ENCODE measurements at regions not wholly inside any gene's neighbourhood (a gene's known extent, or its start where the extent isn't known, plus 50 kb on each side); places are given as distances from the start of the nearest gene placed in this dataset.
"Not testable (repeated sequence)": the region's sequence is repeated elsewhere in the genome, so short reads cannot be mapped to it uniquely, and the experiment has no call there.

DNA sequence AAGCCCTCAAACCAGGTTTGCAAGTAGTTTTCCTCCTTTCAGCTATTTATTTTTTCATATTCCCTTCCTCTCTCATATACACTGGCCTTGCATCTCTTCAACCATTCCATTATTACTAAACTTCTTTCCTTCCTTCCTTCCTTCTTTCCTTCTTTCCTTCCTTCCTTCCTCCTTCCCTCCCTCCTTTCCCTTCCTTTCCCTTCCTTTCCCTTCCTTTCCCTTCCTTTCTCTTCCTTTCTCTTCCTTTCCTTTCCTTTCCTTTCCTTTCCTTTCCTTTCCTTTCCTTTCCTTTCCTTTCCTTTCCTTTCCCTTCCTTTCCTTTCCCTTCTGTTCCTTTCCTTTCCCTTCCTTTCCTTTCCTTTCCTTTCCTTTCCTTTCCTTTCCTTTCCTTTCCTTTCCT, 228.7 kb upstream of the IGFBP7 start:
- DNase-seq (ENCODE audit: low read depth, low spot score) = not testable (repeated sequence)

DNA sequence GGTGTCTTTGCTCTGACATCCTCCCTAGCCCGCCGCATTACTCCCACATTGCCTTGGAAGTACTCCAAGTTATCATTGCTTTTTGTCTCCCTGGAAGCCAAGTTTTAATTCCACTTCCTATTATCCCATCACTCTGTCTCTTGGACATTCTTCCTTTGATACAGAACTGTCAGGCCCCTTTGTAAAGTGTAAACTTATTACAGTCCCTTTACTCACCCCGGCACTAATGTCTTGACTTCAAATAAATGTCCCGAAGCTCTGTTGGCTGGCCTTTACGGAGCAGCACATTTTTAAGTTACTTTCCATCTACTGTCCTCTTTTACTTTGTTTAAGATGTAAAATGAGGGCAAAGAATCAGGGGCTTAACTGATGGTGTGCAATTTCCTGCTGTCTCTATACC, 223.5 kb upstream of the IGFBP7 start:
- no peak for DNase-seq (ENCODE audit: low read depth, low spot score)

DNA sequence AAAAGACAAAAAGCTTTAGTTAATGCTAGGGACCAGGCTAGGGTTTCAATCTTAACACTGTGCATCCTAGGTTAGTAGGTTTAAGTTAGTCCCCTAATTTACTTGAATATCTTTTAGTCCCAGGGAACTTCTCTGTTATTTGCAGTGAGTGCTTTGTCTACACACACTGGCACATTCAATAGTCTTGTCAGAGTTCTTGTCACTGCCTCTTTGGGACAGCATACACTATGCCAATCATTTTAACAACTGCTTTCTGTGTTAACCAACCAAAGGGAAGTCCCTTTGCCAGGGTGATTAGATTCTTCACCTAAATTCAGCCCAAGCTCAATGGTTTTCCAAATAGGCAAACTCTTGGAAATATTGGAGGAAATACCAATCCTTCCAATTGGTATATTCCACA, 221.8 kb upstream of the IGFBP7 start:
- DNase-seq (ENCODE audit: low read depth, low spot score) = no peak

DNA sequence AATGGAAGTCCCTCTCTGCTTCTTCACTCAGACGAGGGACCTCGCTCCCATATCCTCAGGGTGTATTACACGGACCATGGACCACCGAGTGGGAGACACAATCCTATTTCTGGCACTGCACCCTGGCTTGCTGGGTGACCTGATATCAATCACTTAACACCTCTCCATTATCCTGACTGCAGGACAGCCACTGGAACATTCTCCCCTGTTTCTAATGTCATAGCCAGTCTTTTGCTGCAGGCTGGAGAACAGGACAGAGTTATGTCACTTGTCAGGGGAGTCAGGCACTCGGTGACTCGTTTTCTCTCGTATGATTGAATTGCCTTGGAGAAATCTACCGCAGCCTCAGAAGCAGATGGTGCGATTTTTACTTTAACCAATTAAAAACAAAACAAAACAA, 219.1 kb upstream of the IGFBP7 start:
- no peak for DNase-seq (ENCODE audit: low read depth, low spot score)

DNA sequence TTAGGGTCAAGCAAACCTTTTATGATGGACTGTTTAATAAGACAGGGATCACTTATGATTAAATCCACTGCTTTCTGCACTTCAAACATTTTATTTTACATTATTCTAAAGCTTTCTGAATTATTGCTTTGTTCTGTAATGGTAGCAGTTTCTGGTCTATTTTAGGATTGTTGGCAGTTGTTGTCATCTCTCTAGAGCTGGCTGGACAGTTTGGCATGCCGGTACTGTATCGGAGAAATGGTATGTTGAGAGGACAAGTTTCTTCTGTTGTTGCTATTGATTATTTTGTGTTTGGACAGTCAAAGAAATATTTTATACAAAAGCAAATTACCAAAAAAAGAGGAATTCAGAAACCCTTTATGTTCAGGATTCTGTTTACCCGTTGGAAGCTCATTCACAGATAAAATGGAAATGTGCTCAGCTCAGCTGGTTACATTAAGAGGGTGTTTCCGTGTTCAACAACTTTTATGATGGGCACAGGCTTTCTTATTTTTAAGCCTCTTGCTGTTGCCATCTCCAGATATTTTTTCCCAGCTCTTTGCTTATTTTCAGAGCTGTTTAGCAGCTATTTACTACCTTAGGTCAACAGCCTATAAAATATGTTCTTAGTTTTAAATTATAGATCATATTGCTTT, 214.6 kb upstream of the IGFBP7 start:
- no peak for DNase-seq (ENCODE audit: low read depth, low spot score)

DNA sequence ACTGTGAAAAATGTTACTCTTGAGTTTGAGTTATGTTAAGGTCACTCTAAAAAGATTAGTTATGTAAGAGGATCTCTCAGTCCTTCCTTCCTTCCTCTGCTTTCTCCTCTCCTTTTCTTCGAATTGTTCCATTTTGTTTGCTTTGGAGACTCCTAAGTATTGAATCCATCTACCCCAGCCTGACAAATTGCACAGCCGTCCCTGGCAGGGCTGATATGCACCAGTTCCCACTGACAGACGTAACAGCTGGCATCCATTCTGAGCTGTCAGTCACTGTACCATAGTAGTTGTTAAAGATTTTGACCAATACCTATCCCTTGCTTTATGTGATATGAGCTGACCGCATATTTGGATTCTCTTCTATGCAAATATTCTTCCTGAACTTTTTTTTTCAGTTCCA, 210.7 kb upstream of the IGFBP7 start:
- DNase-seq (ENCODE audit: low read depth, low spot score) = no peak

DNA sequence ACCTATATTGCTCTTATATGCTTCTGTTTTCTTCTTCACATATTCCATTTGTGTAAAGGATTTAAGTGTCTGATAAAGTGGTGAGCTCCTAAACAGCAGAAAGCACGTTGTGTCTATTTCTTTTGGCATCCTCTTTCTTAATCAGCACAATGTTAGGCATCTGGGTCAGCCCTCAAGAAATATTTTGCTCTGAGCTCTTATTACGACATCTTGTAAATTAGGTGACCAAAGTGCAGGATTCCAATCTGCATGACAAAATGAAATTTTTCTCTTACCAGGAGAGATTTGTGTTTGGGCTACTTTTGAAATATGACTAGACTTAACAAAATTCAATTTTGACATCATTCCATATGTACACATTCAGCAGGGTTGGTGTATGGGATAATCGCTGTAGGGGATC, 210.0 kb upstream of the IGFBP7 start:
- no peak for DNase-seq (ENCODE audit: low read depth, low spot score)

DNA sequence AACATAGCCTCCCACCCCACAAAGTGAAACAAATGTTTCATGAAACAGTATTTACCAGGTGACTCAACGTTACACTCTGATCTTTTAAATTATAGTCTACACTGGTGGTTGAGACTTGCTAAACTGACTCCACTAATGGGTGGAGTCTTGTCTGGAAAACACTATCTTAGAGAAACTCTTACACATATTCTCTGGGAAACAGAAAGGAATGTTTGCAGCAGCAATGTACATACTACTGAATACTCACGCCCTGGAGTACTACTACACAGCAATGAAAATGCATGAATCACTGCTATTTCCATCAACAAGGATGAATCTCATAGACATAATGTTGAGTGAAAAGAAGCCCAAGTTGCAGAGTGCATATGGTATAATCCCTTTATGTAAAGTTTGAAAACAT, 208.5 kb upstream of the IGFBP7 start:
- no peak for DNase-seq (ENCODE audit: low read depth, low spot score)

DNA sequence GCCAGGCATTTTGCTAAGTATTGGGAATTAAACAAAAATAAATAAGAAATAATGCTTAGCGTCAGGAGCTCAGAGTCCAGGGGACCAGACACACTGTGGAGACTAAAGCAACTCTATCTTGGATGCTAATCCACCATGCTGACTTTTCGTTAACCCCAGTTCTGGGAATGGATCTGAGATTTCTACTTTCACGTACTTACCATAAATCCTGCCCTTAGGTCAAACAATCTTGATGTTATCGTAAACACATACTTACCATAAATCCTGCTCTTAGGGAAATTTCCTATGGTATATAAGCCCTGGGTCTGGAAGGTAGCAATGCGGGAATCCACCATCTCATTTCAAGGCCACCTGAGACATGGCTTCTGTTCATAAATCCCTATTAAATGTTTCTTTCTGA, 204.5 kb upstream of the IGFBP7 start:
- DNase-seq (ENCODE audit: low read depth, low spot score) = no peak

DNA sequence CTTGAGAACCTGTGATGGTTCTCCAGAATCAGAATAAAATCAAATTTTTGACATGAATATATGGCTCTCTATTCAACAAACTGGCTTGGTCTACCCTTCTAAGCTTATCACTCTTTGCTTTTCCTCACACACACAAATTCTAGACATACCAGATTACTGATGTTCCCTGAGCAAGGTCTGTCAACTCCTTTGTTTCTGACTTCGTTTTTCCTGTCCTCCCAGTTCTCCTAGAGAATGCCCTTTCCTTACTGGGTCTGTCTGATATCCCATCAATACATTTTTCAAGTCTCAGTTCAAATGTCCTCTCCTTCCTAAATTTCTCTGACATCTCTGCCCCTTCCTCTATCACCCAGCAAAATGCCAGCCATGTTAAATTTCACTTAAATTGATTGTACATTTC, 202.1 kb upstream of the IGFBP7 start:
- no peak for DNase-seq (ENCODE audit: low read depth, low spot score)

DNA sequence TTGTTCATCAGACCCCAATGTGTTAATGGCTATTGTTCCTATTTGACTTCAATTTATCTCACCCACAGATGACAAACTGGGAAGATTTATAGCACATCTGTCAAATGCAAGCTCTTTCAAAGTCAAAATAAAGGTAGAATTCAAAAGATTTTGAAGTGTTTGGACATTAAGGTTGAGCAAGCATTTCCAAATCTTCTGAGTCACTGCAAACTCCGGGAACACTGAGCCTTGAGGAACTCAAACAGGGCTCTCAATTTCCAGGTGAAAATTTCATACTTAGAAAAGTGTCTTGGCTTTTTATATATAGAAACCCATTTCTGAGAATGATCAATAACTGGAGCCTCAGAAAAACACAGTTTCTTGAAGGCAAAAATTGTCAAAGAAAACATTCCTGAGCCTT, 199.5 kb upstream of the IGFBP7 start:
- DNase-seq (ENCODE audit: low read depth, low spot score) = no peak

DNA sequence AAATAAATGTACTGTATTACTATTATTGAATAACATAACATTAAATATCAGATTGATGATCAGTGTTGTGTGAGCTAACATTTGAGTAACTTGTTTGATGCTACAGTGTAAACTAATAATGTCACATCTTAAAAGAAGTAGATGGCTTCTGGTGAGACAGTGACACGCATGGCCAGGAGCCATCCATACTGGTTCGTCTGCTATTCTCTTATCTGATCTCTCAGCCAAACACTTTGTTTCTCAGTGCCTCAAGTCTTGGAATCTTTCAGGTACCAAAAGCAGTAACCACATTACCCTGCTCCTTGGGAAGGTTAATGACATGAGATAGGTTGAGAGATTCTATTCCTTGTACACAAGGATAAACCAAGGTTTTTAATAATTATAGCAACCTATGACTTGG, 198.1 kb upstream of the IGFBP7 start:
- DNase-seq (ENCODE audit: low read depth, low spot score) = no peak

DNA sequence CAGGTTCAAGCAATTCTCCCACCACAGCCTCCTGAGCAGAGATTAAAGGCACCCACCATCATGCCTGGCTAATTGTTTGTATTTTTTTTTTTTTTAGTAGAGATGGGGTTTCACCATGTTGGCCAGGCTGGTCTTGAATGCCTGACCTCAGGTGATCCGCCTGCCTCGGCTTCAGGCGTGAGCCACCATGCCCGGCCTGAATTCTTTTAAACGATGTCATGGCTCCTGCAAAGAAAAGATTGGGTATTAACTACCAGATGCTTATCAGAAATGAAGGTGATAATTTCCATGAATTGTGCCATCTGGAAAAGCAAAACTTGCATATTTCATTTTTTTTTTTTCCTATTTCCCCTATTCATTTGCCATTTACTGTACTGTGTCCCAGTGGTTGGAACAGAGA, 195.7 kb upstream of the IGFBP7 start:
- no peak for DNase-seq (ENCODE audit: low read depth, low spot score)

DNA sequence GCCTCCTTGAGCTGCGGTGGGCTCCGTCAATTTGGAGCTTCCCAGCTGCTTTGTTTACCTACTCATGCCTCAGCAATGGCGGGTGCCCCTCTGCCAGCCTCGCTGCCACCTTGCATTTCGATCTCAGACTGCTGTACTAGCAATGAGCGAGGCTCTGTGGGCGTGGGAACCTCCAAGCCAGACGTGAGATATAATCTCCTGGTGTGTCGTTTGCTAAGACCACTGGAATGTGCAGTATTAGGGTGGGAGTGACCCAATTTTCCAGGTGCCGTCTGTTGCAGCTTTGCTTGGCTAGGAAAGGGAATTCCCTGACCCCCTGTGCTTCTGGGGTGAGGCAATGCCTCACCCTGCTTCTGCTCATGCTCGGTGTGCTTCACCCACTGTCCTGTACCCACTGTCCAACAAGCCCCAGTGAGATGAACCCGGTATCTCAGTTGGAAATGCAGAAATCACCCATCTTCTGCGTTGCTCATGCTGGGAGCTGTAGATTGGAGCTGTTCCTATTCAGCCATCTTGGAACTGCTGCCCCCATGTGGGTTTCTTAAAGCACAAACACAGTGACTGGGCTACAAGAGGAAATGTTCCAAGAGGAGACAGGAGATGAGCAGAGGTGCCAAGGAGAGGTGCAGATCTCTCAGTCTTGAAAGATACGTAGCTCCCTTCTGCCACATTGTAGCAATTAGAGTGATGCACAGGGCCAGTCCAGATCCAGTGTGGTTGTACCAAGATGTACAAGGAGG, 193.0 kb upstream of the IGFBP7 start:
- no peak for DNase-seq (ENCODE audit: low read depth, low spot score)

DNA sequence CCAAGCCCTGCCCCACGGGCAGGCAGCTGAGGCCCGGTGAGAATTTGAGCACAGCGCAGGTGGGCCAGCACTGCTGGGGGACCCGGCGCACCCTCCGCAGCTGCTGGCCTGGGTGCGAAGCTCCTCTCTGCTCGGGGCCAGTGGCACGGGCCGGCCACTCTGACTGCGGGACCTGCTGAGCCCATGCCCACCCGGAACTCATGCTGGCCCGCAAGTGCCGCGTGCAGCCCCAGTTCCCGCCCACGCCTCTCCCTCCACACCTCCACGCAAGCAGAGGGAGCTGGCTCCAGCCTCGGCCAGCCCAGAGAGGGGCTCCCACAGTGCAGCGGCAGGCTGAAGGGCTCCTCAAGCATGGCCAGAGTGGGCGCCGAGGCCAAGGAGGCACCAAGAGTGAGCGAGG, 190.1 kb upstream of the IGFBP7 start:
- DNase-seq (ENCODE audit: low read depth, low spot score) = not testable (repeated sequence)

DNA sequence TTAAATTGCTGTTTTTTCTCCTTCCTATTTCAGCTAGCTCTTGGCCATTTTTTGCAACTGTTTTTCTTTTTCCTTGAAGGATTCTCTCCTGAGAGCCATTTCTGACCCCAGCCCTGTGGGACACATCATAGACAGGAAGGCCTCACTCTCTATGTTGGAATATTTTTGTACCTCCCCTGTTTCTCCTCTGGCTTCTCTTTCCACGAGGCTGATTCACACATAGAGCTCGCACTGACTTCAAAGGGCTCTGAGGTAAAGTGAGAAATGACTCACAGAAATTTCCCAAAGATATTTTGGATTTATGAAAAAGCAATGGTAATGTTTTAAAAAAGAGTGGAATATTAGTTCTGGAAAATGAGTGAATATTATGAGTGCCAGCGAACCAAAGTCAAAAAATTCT, 181.7 kb upstream of the IGFBP7 start:
- no peak for DNase-seq (ENCODE audit: low read depth, low spot score)

DNA sequence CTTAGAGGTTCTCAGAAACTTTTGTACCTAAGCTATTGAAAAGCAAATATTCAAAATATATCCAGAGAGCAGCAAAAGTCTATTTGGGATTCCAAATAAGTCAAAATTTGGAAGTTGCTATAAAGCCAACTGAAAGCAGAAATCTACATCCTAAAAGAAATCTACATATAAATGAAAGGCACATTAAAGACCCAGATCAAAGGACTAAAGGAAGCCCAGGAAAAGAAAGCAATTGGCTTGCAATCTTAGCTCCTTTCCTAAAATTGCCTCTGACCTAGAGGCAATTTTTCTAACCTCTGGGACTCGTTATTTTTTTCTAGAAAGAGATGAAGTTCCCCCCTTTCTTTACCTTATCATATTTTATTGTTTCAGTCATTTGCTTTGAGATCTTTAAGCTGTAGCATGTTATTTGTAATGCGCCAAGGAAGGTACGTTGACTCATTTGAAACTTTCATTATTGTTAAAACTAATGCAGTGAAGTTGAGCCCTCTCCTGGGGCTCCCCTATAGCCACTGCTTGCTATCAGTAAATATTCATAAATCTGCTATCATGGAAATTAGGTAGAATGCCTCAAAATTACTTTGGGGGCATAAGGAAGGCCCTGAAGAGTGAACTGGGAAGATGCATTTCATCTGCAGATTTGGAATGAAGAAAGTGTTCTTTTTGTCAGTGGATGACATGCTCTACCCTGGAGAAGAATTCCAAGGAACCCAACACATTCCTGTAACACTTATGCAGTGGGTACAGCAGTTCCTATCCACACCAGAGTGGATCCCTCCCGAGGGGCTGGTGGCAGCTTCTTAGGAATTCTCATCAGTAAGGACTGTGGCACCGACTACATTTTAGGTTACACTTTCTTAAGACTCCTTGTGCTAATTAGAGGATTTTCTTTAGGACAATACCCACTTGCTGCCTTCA, 177.8 kb upstream of the IGFBP7 start:
- DNase-seq (ENCODE audit: low read depth, low spot score) = no peak

DNA sequence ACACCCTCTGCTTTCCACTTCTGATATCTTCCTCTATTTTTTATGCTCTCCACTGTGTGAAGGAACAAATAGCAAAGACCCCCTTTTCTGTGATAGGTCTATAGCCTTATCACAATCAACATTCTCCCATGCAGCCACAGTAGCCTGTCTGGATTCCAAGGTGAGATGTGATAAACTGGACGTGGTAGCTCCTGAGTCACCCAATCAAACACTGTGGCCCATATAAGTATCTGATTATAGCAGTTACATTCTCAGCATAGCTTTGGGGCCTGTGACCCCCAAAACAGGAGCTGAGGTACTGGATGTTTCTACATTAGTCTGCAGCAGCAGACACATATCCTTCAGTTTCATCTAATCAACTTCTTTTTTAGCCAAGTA, 172.7 kb upstream of the IGFBP7 start:
- DNase-seq (ENCODE audit: low read depth, low spot score) = no peak

DNA sequence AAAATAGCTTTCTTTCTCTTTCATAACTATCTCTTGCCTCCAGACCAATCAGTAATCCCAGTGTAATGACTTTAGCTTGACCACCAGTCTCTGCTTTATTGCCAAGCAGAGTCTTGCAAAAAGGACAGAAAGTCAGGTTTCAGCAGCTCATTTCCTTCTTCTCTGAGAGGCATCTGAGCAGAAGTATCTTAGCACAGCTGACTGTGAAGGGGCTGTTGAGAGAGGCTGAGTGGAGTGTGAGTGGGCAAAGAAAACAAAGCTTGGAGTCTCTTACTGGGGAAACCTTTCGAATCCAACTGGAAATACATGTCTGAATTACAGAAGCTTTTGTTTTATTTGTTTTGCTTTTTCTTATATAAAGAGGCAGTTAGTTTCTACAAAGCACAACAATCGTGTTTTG, 170.3 kb upstream of the IGFBP7 start:
- no peak for DNase-seq (ENCODE audit: low read depth, low spot score)

DNA sequence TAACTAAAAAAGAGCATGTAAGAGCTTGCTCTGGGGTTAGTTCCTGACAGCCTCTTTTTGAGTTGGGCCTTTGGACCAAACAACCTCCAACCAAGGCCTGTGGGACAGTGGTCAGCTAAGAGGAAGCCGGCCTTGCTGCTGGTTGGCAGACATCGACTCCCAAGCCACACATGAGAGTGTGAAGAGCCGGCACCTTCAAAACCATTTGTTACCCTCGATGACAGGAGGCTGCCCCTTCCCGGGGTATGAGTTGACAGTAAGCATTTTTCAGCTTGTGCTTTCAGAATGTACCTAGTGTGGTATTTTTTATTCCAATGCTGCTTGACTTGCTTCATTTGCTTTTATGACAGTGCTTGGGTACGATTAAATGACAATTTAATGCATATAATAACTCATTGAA, 168.6 kb upstream of the IGFBP7 start:
- no peak for DNase-seq (ENCODE audit: low read depth, low spot score)

DNA sequence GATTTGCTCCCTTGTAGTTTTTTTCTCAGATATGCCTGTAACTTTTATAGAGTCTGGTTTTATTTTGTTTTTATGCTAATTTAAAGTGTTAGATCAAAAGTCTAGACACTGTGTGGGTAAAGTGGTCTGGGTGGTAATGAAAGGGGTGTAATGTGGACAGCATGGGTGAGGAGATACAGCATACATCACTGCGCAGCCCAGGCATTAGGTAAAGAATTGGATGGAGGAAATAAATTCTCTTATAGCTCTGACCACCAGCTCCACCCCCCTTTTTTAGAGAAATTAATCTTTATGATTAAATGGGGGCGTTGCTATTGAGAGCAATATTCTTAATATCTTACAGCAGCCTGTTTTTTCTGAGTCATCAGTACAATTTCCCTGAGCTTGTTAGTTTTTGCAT, 163.9 kb upstream of the IGFBP7 start:
- no peak for DNase-seq (ENCODE audit: low read depth, low spot score)

DNA sequence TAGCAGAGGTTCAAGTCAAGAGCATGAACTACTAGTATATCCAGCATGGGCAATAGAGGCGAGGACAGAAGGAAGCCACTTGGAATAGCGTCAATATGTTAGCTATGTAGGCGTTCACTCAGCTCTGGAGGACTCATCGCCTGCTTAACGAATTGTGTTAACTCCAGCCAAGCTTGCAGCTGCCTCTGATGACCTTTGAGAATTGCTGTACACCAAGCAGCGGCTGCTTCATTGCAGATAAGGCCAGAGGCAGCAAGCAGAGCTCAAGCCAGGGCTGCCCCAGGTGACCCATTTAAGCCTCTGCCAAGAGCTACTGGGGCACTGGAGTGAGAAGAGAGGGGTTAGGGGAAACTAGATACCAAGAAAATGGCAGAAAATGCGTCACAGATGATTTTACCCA, 160.2 kb upstream of the IGFBP7 start:
- no peak for DNase-seq (ENCODE audit: low read depth, low spot score)

Measured in smooth muscle cell of the brain vasculature (primary cell).